ENCODE measurements at regions not wholly inside any gene's neighbourhood (a gene's known extent, or its start where the extent isn't known, plus 50 kb on each side); places are given as distances from the start of the nearest gene placed in this dataset.

- TF ChIP-seq CTCF (conservative IDR thresholded peaks at IDR 0.05; ENCODE audit: low read depth, low read length) (no peak), EZH2 (IDR thresholded peaks at IDR 0.05; ENCODE audit: borderline replicate concordance, low read depth, low read length, poor library complexity, severe bottlenecking) (no peak)
Observed at GRCh38 chr16:11452298-11452697, 107.0 kb downstream of the RMI2 start.

Data from A673 (cell line).